Thoracic aorta (tissue), 2 donors: ENCODE measurements at regions not wholly inside any gene's neighbourhood (a gene's known extent, or its start where the extent isn't known, plus 50 kb on each side); places are given as distances from the start of the nearest gene placed in this dataset.

Experiments used
- ATAC-seq: fragments of 150-250 bp; one replicate; pipeline ENCODE4 v1.8.0; 2017; ENCODE audit warnings: low read depth; ENCODE audit not compliant: insufficient number of reproducible peaks, low FRiP score
- DNase-seq: peaks from one replicate; pipeline ENCODE4 v3.0.0-alpha.2; 2020; ENCODE audit warnings: low spot score
- H3K27ac ChIP-seq, 2 donors: fragments of 200-600 bp; sonication (generic); 1 replicate in 1 of 2; 2 replicates in 1 of 2; pipeline ENCODE4 v1.5.1; 2016; ENCODE audit warnings: mild to moderate bottlenecking in 2 of 2, moderate library complexity in 2 of 2
- H3K27me3 ChIP-seq: fragments of 200-600 bp; sonication (generic); replicated peaks from 2 replicates; pipeline ENCODE4 v1.6.0; 2016; ENCODE audit warnings: mild to moderate bottlenecking; ENCODE audit not compliant: insufficient read depth
- H3K36me3 ChIP-seq: fragments of 200-600 bp; sonication (generic); one replicate; pipeline ENCODE4 v1.5.1; 2016
- H3K4me1 ChIP-seq, 2 donors: fragments of 200-600 bp; sonication (generic); 1 replicate in 1 of 2; 2 replicates in 1 of 2; pipeline versions ENCODE4 v1.5.1 to v1.6.0; 2016; ENCODE audit warnings: low read depth in 2 of 2, mild to moderate bottlenecking in 1 of 2; ENCODE audit not compliant: control insufficient read depth in 1 of 2
- H3K4me3 ChIP-seq: fragments of 200-600 bp; sonication (generic); 2 replicates; pipeline ENCODE4 v1.5.1; 2016; ENCODE audit warnings: mild to moderate bottlenecking
- H3K9me3 ChIP-seq: fragments of 200-600 bp; sonication (generic); 2 replicates; pipeline ENCODE4 v1.5.1; 2016
- CTCF ChIP-seq: fragments of 200-600 bp; sonication (generic); IDR thresholded peaks from one replicate; pipeline ENCODE4 v1.5.1; 2019; ENCODE audit warnings: antibody characterized with exemption

GRCh38 chr20:57076152-57076652, 190.2 kb downstream of the BMP7 start:
- Histone ChIP-seq H3K4me3 (no peak overlapping the region), H3K27ac (no peak overlapping the region), H3K4me1 (no peaks in the 10 kb centered on the region), H3K27me3 (no peaks in the 10 kb centered on the region), H3K9me3 (peaks cover 21% of the 10 kb centered on the region), H3K36me3 (no peaks in the 10 kb centered on the region)
- no peak for DNase-seq
- ATAC-seq: no peak
- no peak for TF ChIP-seq CTCF

- DNase-seq (no peak), ATAC-seq (no peak)
- peaks cover 21% of the 10 kb centered on the region for H3K9me3 ChIP-seq
- H3K4me3 ChIP-seq: no peak overlapping the region
- H3K27me3 ChIP-seq: no peaks in the 10 kb centered on the region
- no peaks in the 10 kb centered on the region for H3K4me1 ChIP-seq
- H3K36me3 ChIP-seq: no peaks in the 10 kb centered on the region
- no peak for TF ChIP-seq CTCF
- H3K27ac ChIP-seq: no peak overlapping the region
Measured at GRCh38 chr20:57076951-57077350, 189.5 kb downstream of the BMP7 start.

- DNase-seq (no peak), ATAC-seq (no peak)
- H3K27ac ChIP-seq: no peak overlapping the region
- H3K9me3 ChIP-seq: peaks cover 21% of the 10 kb centered on the region
- TF ChIP-seq CTCF: no peak
- H3K36me3 ChIP-seq: no peaks in the 10 kb centered on the region
- H3K4me3 ChIP-seq: no peak overlapping the region
- no peaks in the 10 kb centered on the region for H3K4me1 ChIP-seq
- no peaks in the 10 kb centered on the region for H3K27me3 ChIP-seq
Measured at GRCh38 chr20:57078116-57078515, 188.3 kb downstream of the BMP7 start.

GRCh38 chr20:57079031-57080005, 187.1 kb downstream of the BMP7 start:
- no peak for ATAC-seq
- no peak for DNase-seq
- Histone ChIP-seq H3K27me3 (no peaks in the 10 kb centered on the region), H3K9me3 (peaks cover 21% of the 10 kb centered on the region), H3K27ac (no peak overlapping the region), H3K4me1 (no peaks in the 10 kb centered on the region), H3K36me3 (no peaks in the 10 kb centered on the region), H3K4me3 (no peak overlapping the region)
- no peak for TF ChIP-seq CTCF

GRCh38 chr20:57080796-57081195, 185.6 kb downstream of the BMP7 start:
- Histone ChIP-seq H3K27me3 (no peaks in the 10 kb centered on the region), H3K36me3 (no peaks in the 10 kb centered on the region), H3K9me3 (peaks cover 21% of the 10 kb centered on the region), H3K4me3 (no peak overlapping the region), H3K27ac (no peak overlapping the region), H3K4me1 (no peaks in the 10 kb centered on the region)
- no peak for TF ChIP-seq CTCF
- ATAC-seq (no peak), DNase-seq (no peak)
